Sigmoid colon (tissue), 6 donors: ENCODE measurements at regions not wholly inside any gene's neighbourhood (a gene's known extent, or its start where the extent isn't known, plus 50 kb on each side); places are given as distances from the start of the nearest gene placed in this dataset.

Experiments
- DNase-seq: peaks from one replicate; pipeline ENCODE4 v3.0.0-alpha.2; 2019
- H3K27ac ChIP-seq, 4 donors: fragments of 200-600 bp; sonication (generic); one replicate each; pipeline ENCODE4 v1.5.1; 2016 to 2019; ENCODE audit warnings: mild to moderate bottlenecking in 1 of 4
- H3K27me3 ChIP-seq, 3 donors: fragments of 200-600 bp; sonication (generic); one replicate each; pipeline ENCODE4 v1.5.1; 2019; ENCODE audit warnings: mild to moderate bottlenecking in 1 of 3
- H3K36me3 ChIP-seq, 4 donors: fragments of 200-600 bp; sonication (generic); one replicate each; pipeline ENCODE4 v1.5.1; 2016 to 2019
- H3K4me1 ChIP-seq, 4 donors: fragments of 200-600 bp; sonication (generic); one replicate each; pipeline ENCODE4 v1.5.1; 2017 to 2019
- H3K4me3 ChIP-seq, 4 donors: fragments of 200-600 bp; sonication (generic); one replicate each; pipeline ENCODE4 v1.5.1; 2017 to 2019; ENCODE audit warnings: mild to moderate bottlenecking in 2 of 4, moderate library complexity in 1 of 4
- H3K9me3 ChIP-seq, 4 donors: fragments of 200-600 bp in 3 of 4; sonication (generic) in 3 of 4; one replicate each; pipeline versions ENCODE4 v1.5.1 to v1.6.1; 2013 to 2019
- CTCF ChIP-seq, 4 experiments: fragments of 450-650 bp in 3 of 4; fragments of 200-600 bp in 1 of 4; IDR thresholded peaks; one replicate each; pipeline ENCODE4 v1.5.1; 2016 to 2019; ENCODE audit warnings: antibody characterized with exemption in 4 of 4, mild to moderate bottlenecking in 3 of 4, moderate library complexity in 2 of 4
- EP300 ChIP-seq, 4 donors: sonication (generic); formaldehyde crosslinking; IDR thresholded peaks; one replicate each; pipeline ENCODE4 v1.6.1; 2017; ENCODE audit warnings: antibody characterized with exemption in 4 of 4
- POLR2A ChIP-seq, 2 donors: fragments of 450-650 bp; IDR thresholded peaks; one replicate each; pipeline ENCODE4 v1.6.1; 2016; ENCODE audit warnings: antibody characterized with exemption in 2 of 2, mild to moderate bottlenecking in 2 of 2, moderate library complexity in 2 of 2
- POLR2AphosphoS5 ChIP-seq, 4 donors: sonication (generic); formaldehyde crosslinking; IDR thresholded peaks; one replicate each; pipeline ENCODE4 v1.6.1; 2017; ENCODE audit warnings: antibody characterized with exemption in 4 of 4
- WGBS, 2 donors: extraction: QIAGEN DNeasy Blood & Tissue Kit; methylation state at CpG; one replicate each; pipeline ENCODE4 v1.1.7; 2013; 5-methylcytosine and 5-hydroxymethylcytosine counted together
- intact Hi-C: fragments of 100-400 bp; cut with DNase I; formaldehyde crosslinking; loops from one replicate; pipeline ENCODE4 v1.15.1; 2023
- donor health status: healthy with polysubstance abuse.
- donor health status: healthy.

- DNase-seq: no peak
- intact Hi-C loops: no loop called here
Measured at GRCh38 chr14:86858591-86858990, 1134.4 kb downstream of the GALC start.

DNA sequence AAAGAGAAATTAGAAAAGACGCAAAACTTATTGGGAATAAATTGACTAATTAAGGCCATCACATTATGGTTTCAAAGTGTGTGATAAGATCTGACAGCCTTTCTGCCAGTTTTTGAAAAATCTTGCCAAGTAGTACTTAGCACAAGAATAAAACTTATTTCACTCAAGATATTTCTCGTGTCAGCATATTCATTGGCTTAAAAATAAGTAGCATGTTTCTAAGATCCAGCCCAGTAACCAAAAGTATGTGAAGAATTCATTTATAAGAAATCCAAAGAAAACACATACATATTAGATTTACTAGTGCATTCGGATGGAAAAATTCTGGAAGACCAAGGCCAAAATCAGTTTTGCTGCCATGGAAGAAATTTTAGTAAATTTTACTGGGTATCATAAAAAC lies 1135.0 kb downstream of the GALC start:
- Histone ChIP-seq H3K4me3 (no peak overlapping the region), H3K36me3 (no peaks in the 10 kb centered on the region), H3K9me3 (peaks cover 0 to 2% (median 0%) of the 10 kb centered on the region in 4 donors), H3K27me3 (no peaks in the 10 kb centered on the region), H3K4me1 (no peaks in the 10 kb centered on the region), H3K27ac (no peak overlapping the region)
- intact Hi-C loops: no loop called here
- no peak for DNase-seq
- no peak for TF ChIP-seq POLR2A (IDR thresholded peaks at IDR 0.05)
- TF ChIP-seq POLR2AphosphoS5 (IDR thresholded peaks at IDR 0.05): no peak
- no peak for TF ChIP-seq EP300 (IDR thresholded peaks at IDR 0.05)
- TF ChIP-seq CTCF (IDR thresholded peaks at IDR 0.05): no peak
- 67 to 77% methylated on average over 3 of the region's 3 CpGs for whole genome bisulfite sequencing, 2 donors

More at GRCh38 chr14:86858591-86858990, 1134.4 kb downstream of the GALC start:
- no peaks in the 10 kb centered on the region for H3K4me1 ChIP-seq
- peaks cover 0 to 2% (median 0%) of the 10 kb centered on the region in 4 donors for H3K9me3 ChIP-seq
- TF ChIP-seq POLR2A (IDR thresholded peaks at IDR 0.05) (no peak), EP300 (IDR thresholded peaks at IDR 0.05) (no peak), POLR2AphosphoS5 (IDR thresholded peaks at IDR 0.05) (no peak), CTCF (IDR thresholded peaks at IDR 0.05) (no peak)
- H3K36me3 ChIP-seq: no peaks in the 10 kb centered on the region
- H3K4me3 ChIP-seq: no peak overlapping the region
- H3K27me3 ChIP-seq: no peaks in the 10 kb centered on the region
- no peak overlapping the region for H3K27ac ChIP-seq
- 65 to 77% methylated on average over 6 of the region's 6 CpGs for WGBS, 2 donors

- intact Hi-C loops: no loop called here
- no peaks in the 10 kb centered on the region for H3K36me3 ChIP-seq
- H3K27ac ChIP-seq: no peak overlapping the region
- 64 to 70% methylated on average over 5 of the region's 5 CpGs for WGBS, 2 donors
- no peaks in the 10 kb centered on the region for H3K9me3 ChIP-seq
- H3K4me3 ChIP-seq: no peak overlapping the region
- DNase-seq: no peak
- no peak for TF ChIP-seq CTCF (IDR thresholded peaks at IDR 0.05)
- no peak for TF ChIP-seq EP300 (IDR thresholded peaks at IDR 0.05)
- H3K27me3 ChIP-seq: no peaks in the 10 kb centered on the region
- no peaks in the 10 kb centered on the region for H3K4me1 ChIP-seq
Measured at GRCh38 chr14:86852530-86852929, 1140.5 kb downstream of the GALC start.

DNA sequence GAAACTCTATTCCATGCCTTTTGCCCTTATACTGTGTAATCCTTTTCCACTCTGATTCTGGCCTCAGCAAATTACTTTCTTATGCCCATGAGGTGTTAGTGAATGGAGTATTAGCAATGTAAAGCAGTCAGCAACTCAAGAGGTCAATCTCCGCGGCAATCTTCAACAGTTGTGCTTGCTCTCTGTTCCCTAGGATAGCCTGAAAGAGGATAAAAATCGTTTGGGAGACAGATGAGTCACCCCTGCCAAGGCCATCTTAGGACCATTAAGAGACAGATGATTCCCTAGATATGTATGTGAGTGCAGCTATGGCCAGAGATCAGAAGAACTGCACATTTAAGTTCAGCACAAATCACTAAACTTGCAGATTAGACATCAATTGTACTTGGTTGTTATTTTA lies 1145.8 kb downstream of the GALC start:
- no peaks in the 10 kb centered on the region for H3K27me3 ChIP-seq
- 64 to 68% methylated on average over 3 of the region's 3 CpGs for WGBS, 2 donors
- intact Hi-C loops: no loop called here
- TF ChIP-seq POLR2A (IDR thresholded peaks at IDR 0.05) (no peak), EP300 (IDR thresholded peaks at IDR 0.05) (no peak), POLR2AphosphoS5 (IDR thresholded peaks at IDR 0.05) (no peak), CTCF (IDR thresholded peaks at IDR 0.05) (no peak)
- H3K4me3 ChIP-seq: no peak overlapping the region
- H3K9me3 ChIP-seq: no peaks in the 10 kb centered on the region
- no peaks in the 10 kb centered on the region for H3K4me1 ChIP-seq
- no peaks in the 10 kb centered on the region for H3K36me3 ChIP-seq
- DNase-seq: no peak
- no peak overlapping the region for H3K27ac ChIP-seq

DNA sequence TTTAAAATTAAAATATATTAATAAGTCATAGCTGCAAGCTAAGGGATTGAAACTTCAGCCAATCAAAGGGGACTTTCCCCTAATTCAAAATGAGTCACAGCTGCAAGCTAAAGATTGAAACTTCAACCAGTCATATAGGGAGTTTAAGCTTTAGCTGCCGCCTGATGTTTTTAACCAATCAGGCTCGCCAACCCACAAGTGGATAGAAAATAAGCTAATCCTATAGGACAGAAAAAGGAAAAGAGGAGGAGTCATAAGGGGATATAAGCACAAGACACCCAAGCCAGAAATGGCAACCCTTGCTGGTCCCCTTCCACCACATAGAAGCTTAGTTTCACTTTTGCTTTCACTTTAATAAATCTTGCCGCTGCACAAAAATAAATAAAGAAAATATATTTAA lies 1154.6 kb downstream of the GALC start:
- H3K4me1 ChIP-seq: no peaks in the 10 kb centered on the region
- H3K9me3 ChIP-seq: no peaks in the 10 kb centered on the region
- DNase-seq: no peak
- 89% methylated on average over 3 of the region's 3 CpGs for WGBS, 2 donors
- H3K27ac ChIP-seq: no peak overlapping the region
- intact Hi-C loops: no loop called here
- TF ChIP-seq POLR2A (IDR thresholded peaks at IDR 0.05): no peak
- no peak for TF ChIP-seq CTCF (IDR thresholded peaks at IDR 0.05)
- no peak for TF ChIP-seq POLR2AphosphoS5 (IDR thresholded peaks at IDR 0.05)
- no peak for TF ChIP-seq EP300 (IDR thresholded peaks at IDR 0.05)
- H3K27me3 ChIP-seq: no peaks in the 10 kb centered on the region
- no peak overlapping the region for H3K4me3 ChIP-seq
- no peaks in the 10 kb centered on the region for H3K36me3 ChIP-seq
